ENCODE measurements at regions not wholly inside any gene's neighbourhood (a gene's known extent, or its start where the extent isn't known, plus 50 kb on each side); places are given as distances from the start of the nearest gene placed in this dataset.

GRCh38 chr5:119740225-119740624 is 110.9 kb downstream of the FAM170A start:
- intact Hi-C loops (cut with DNase I), result loop anchor here (10.0 kb wide), 2 partner anchors 165 to 265 kb away; no protein-coding TSS in a partner anchor
- DNase-seq, result no peak
- no peak for TF ChIP-seq CTCF (IDR thresholded peaks at IDR 0.05)
- Histone ChIP-seq H3K27ac (no peak overlapping the region), H3K4me3 (no peak overlapping the region), H3K27me3 (no peaks in the 10 kb centered on the region), H3K9ac (ENCODE audit: low read depth in 2 of 2, low read length in 2 of 2) (no peak overlapping the region), H3K4me1 (no peaks in the 10 kb centered on the region), H3K36me3 (no peaks in the 10 kb centered on the region), H3K9me3 (no peaks in the 10 kb centered on the region)

- H3K27me3 ChIP-seq, result no peaks in the 10 kb centered on the region
- DNase-seq, result no peak
- H3K27ac ChIP-seq, result no peak overlapping the region
- H3K36me3 ChIP-seq, result no peaks in the 10 kb centered on the region
- no peak for TF ChIP-seq CTCF (IDR thresholded peaks at IDR 0.05)
- H3K9ac ChIP-seq (ENCODE audit: low read depth in 2 of 2, low read length in 2 of 2), result no peak overlapping the region
- no peaks in the 10 kb centered on the region for H3K9me3 ChIP-seq
- H3K4me1 ChIP-seq, result no peaks in the 10 kb centered on the region
- no peak overlapping the region for H3K4me3 ChIP-seq
- intact Hi-C loops (cut with DNase I), result loop anchor here (10.0 kb wide), 2 partner anchors 167 to 267 kb away; no protein-coding TSS in a partner anchor
Measured at GRCh38 chr5:119741691-119742090, 112.3 kb downstream of the FAM170A start.

- no peak for DNase-seq
- intact Hi-C loops (cut with DNase I), result loop anchor here (10.0 kb wide), 2 partner anchors 168 to 268 kb away; no protein-coding TSS in a partner anchor
- H3K27me3 ChIP-seq, result no peaks in the 10 kb centered on the region
- no peak overlapping the region for H3K27ac ChIP-seq
- TF ChIP-seq CTCF (IDR thresholded peaks at IDR 0.05), result no peak
- no peak overlapping the region for H3K4me3 ChIP-seq
- H3K9ac ChIP-seq (ENCODE audit: low read depth in 2 of 2, low read length in 2 of 2), result no peak overlapping the region
- H3K36me3 ChIP-seq, result no peaks in the 10 kb centered on the region
- no peaks in the 10 kb centered on the region for H3K9me3 ChIP-seq
- H3K4me1 ChIP-seq, result no peaks in the 10 kb centered on the region
Measured at GRCh38 chr5:119742311-119742710, 113.0 kb downstream of the FAM170A start.

DNA sequence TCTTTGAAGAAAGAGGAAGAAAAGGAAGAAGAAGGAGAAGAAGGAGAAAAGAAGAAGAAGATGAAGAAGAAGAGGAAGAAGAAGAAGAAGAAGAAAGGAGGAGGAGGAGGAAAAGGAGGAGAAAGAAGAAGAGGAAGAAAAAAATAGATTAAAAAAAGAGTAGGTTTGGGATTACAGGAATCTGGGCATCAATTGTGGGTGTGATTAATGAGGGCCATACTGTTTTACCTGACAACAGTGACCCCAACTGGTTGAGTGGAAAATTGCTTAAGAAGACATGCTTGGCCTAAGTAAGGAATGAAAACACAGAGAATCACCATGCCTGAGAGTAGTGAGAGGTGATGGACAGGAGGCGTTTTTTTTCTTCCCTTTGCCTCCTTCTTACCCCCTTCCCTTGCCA is 114.6 kb downstream of the FAM170A start:
- peak; percentile 30 for DNase-seq
- intact Hi-C loops (cut with DNase I), result loop anchor here (10.0 kb wide), 2 partner anchors 169 to 269 kb away; no protein-coding TSS in a partner anchor
- Histone ChIP-seq H3K36me3 (no peaks in the 10 kb centered on the region), H3K4me1 (no peaks in the 10 kb centered on the region), H3K9me3 (no peaks in the 10 kb centered on the region), H3K27ac (no peak overlapping the region), H3K9ac (ENCODE audit: low read depth in 2 of 2, low read length in 2 of 2) (no peak overlapping the region), H3K27me3 (no peaks in the 10 kb centered on the region), H3K4me3 (no peak overlapping the region)
- peak; percentile 38 for TF ChIP-seq CTCF (IDR thresholded peaks at IDR 0.05)

GRCh38 chr5:119745976-119746375 is 116.6 kb downstream of the FAM170A start:
- H3K9me3 ChIP-seq, result no peaks in the 10 kb centered on the region
- no peak overlapping the region for H3K4me3 ChIP-seq
- H3K36me3 ChIP-seq, result no peaks in the 10 kb centered on the region
- intact Hi-C loops (cut with DNase I), result loop anchor here (10.0 kb wide), 2 partner anchors 171 to 271 kb away; no protein-coding TSS in a partner anchor
- TF ChIP-seq CTCF (IDR thresholded peaks at IDR 0.05), result no peak
- no peak overlapping the region for H3K9ac ChIP-seq (ENCODE audit: low read depth in 2 of 2, low read length in 2 of 2)
- DNase-seq, result no peak
- H3K27me3 ChIP-seq, result no peaks in the 10 kb centered on the region
- no peaks in the 10 kb centered on the region for H3K4me1 ChIP-seq
- no peak overlapping the region for H3K27ac ChIP-seq

Data from colonic mucosa (tissue), 4 donors.